Activated T-helper 9 cell treated with anti-CD3 and anti-CD28 coated beads, Interleukin-2, amount 50 U/mL, for 16 hours (primary cell): ENCODE measurements at regions not wholly inside any gene's neighbourhood (a gene's known extent, or its start where the extent isn't known, plus 50 kb on each side); places are given as distances from the start of the nearest gene placed in this dataset.
"Not testable (repeated sequence)": the region's sequence is repeated elsewhere in the genome, so short reads cannot be mapped to it uniquely, and the experiment has no call there.

Experiments used
- DNase-seq: peaks from one replicate; pipeline ENCODE4 v3.0.0-alpha.2; 2020; ENCODE audit warnings: low read depth

DNA sequence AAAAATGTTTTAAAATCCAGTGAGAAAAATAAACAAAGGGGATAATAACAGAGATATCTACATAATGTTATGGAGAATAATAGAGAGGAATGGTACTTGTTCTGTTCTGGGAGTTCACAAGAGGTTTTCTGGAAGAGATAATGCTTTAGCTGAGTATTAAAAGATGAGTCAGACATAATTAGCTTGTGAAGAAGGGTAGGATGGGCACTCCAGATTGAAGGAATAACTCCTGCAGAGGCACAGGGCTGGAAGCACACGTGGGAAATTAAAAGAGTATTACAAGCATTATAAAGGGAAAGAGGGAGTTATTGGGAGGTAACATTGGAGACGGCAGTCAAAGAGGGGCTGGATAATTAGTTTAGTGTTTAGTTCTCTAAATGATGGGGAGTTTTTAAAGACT is 124.9 kb upstream of the BTG1 start:
- DNase-seq: no peak

DNA sequence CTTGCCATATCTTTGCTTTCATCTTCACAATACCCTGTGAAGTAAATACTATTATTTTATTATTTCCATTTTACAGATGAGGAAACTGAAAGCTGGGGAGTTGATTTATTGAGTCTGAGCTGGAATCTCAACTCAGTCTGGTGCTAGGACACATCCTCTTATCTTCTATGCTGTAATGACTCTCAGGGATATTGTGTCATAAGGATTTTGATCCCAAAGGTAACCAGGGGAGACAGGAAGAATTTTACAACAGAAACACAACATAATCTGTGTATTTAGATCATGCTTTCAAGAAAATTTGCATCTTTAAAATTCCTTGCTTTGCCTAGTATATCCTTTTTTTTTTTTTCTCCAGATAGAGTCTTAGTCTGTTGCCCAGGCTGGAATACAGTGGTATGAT is 123.3 kb upstream of the BTG1 start:
- no peak for DNase-seq

DNA sequence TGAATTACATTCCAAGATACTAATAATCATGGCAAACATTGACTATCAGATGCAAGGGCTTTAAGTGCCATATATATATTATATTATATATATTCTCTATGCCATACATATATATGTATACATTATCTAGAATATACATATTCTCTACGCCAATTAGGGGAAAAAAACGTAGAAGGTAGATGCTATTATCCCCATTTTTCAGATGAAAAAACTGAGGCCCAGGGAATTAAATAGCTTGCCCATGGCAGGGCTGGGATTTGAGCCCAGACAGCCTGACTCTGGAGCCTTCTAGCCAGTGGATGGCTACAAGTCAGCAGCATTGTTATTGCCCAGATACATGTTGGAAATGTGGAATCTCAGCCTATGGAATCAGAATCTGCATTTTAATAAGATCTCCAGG is 116.0 kb upstream of the BTG1 start:
- DNase-seq: no peak

DNA sequence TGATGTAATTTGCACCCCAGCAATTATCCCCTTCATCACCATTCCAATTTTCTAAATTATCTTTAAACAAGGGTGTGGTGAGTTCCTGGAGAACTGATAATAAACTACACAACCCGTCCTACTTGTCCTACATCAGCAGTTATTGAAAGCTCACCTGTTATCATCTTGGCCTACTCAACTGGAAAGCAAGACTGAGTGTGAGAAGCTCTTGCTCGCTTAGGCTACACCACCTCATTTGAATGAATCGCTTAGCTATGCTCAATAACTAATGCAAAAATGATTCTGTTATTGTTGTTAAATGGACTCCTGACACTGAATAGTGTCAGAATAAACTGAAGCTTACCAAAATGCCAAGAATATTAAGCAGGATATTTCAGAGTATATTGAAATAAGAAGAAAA is 115.4 kb upstream of the BTG1 start:
- DNase-seq: no peak

DNA sequence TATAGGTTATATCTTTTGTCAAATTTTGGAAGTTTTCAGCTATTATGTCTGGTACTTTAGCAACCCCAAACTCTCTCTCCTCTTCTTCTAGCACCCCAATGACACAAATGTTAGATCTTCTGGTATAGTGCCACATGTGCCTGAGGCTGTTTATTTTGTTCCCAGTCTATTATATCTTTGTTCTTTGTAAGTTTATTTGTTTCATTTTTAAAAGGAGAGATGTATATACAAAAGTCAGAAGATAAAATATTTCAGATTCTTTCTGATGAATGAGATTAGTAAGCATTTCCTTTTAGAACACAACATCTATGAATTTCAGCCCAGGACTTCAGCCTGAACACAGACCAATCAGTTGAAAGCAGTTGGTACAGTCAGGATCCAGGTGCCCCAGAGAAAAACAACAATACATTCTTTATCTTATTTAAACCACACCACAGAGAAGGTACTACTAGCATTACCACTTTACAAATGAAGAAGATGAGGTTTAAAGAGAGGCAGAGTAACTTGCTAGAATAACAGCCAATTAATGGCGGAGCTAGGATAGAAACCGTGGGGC is 114.1 kb upstream of the BTG1 start:
- no peak for DNase-seq

- no peak for DNase-seq
Observed at GRCh38 chr12:92259291-92259690, 113.6 kb upstream of the BTG1 start.

GRCh38 chr12:92257261-92257660 is 111.6 kb upstream of the BTG1 start:
- no peak for DNase-seq

GRCh38 chr12:92255741-92256140 is 110.1 kb upstream of the BTG1 start:
- DNase-seq: no peak

- DNase-seq: no peak
Observed at GRCh38 chr12:92253301-92253700, 107.7 kb upstream of the BTG1 start.

DNA sequence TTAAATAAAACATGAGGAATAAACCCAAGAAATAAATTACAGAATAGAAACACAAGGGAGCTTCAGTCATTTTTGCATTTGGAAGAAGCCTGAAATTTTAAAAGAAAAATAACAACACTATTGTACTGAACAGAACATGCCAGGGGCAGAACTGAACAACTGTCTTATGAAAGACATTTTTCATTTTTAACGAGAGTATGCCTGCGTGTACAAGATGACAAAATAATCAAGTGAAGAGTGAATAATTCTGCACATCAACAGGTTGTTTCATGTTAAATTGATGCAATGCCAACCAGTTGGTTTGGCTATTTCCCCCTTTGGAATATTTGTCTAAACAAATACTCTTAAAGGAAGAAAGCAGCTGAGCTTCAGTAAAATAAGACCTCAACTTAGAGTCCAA is 103.3 kb upstream of the BTG1 start:
- no peak for DNase-seq

GRCh38 chr12:92244036-92244435 is 98.4 kb upstream of the BTG1 start:
- DNase-seq: no peak

GRCh38 chr12:92242907-92243306 is 97.3 kb upstream of the BTG1 start:
- DNase-seq: no peak

GRCh38 chr12:92237762-92238523 is 92.3 kb upstream of the BTG1 start:
- DNase-seq: no peak

DNA sequence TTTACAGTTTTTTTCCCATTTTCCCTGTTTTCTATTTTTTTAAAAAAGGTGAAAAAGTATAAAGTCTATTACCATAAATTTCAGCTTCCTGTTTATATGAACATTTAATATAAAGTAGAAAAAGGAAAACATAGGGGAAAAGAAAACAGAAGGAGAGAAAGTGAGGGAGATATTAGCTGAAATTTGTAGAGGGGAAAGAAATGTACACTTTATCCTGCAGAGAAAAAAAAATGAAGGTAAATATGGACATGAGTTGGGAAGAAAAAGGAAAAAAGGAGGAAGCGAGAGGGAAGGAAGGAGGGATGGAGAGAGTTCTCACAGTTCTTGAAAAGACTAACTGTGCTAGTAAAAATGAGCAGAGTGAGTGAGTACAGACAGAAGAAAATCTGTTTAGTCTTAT is 91.6 kb upstream of the BTG1 start:
- no peak for DNase-seq

DNA sequence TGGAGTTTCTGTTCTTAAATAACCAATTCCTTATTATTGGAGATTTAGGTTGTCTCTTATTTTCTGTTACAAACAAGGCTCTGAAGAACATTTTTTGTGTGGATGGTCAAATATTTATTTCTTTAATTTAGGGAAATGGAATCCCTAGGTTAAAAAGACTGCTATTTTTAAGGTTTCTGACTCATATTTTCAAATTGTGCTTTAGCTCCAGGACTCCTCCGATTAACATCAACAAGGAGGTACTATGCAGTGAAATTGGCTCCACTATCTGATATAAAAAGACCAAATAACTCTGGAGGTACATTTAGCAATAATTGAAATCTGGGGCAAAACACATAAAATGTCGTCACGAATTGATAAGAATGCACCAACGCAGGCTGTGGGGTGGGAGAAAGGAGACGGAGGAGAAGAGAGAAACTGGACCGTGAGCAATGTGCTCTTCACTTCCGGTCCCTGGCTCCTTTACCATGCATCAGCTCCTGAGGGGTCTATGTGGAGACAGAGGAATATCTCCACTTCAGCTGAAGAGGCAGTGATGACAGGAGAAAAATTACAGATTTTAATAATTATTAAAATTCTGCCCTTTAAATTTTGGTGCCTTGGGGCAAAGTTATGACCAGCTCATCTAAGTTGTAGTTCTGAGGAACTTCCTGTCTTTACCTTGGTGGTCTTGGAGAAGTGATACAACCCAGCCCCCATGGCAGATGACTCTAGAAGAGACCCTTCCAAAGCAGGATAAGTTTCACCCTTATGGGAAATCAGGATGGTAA is 90.2 kb upstream of the BTG1 start:
- no peak for DNase-seq

DNA sequence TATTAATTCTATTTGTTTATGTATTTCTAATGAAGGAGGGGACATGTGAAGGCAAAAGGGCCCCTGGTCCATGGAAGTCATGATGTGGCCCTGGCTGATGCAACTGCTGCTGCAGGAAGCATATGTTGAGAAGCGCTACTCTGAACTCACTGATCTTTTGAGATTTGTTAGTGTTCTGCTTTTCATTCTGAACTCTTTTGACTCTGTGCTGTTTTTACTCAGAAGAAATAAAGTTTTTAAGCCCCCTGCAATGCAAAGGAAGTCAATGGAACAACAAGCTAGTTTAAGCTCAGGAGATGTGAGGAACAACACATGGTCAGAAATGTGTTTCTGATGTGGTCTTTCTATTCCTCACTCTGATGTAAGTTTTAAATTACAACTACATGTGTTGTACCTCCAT is 88.9 kb upstream of the BTG1 start:
- DNase-seq: no peak

DNA sequence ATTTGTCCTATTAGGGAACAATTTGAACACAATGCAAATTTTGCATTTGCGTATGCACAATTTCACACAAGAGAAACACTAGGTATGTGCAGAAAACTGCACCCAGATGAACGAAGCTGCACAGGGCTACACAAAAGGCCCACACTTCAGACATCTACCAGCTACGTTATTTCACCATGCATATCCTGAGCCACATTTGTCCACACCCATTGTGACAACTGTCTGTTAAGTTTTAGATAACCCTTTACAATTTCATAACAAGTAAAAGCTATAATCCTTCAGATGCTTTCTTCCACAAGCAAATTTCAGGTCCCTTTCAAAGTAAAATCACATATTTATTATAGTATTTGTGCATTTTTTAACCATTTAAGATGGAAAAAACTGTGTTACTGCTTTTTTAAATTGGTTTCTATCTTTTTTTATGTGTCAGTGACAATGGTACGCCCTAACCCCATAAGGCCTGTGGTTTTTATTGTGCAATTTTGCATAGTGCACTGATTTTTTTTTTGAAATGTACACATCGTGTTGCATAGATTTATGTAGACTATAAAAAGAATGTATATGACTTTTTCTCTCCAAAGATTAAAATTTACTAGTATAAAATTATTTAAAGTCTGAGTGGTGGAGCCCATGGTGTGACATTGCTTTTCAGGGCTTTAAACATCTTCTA is 87.8 kb upstream of the BTG1 start:
- DNase-seq: no peak

GRCh38 chr12:92232371-92232932 is 86.8 kb upstream of the BTG1 start:
- not testable (repeated sequence) for DNase-seq

GRCh38 chr12:92231945-92232344 is 86.3 kb upstream of the BTG1 start:
- not testable (repeated sequence) for DNase-seq

- DNase-seq: not testable (repeated sequence)
Observed at GRCh38 chr12:92231532-92231931, 85.9 kb upstream of the BTG1 start.

DNA sequence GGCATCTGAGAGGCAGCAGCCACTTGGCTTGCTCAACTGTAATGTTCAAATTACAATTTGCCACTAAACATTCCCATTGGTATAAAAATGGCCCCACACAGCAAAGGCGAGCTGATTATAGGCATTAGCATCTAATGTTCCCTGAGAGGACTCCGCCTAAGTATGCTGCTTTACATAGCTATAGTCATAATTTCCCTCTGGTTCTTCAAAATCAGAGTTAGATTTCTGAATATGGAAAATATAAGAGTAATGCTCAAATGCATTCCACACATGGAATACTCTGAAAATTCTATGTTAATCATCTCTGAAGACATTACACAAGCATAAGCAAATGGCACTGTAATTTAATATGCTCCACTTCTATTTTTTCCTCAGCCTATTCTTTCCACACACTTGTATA is 83.7 kb upstream of the BTG1 start:
- DNase-seq: no peak

DNA sequence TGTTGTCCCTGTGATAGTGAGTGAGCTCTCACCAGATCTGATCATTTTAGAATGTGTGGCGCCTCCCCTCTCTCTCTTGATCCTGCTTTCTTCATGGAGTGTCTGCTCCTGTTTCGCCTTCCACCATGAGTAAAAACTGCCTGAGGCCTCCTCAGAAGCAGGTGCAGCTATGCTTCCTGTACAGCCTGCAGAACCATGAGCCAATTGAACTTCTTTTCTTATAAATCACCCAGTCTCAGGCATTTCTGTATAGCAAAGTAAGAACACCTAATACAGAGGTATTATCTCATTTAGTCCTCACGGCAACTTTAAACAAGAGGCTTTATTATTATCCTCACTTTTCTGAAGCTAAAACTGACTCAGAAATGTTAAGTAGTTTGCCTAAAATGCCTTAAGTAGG is 81.3 kb upstream of the BTG1 start:
- DNase-seq: no peak
